Activated CD8-positive, alpha-beta T cell treated with anti-CD3 and anti-CD28 coated beads for 36 hours (primary cell): ENCODE measurements at regions not wholly inside any gene's neighbourhood (a gene's known extent, or its start where the extent isn't known, plus 50 kb on each side); places are given as distances from the start of the nearest gene placed in this dataset.

Experiments used
- ATAC-seq: fragments of 200-7000 bp; cut with Tn5 transposase; one replicate; pipeline ENCODE4 v1.10.0; 2021; ENCODE audit warnings: mild to moderate bottlenecking, moderate library complexity
- CTCF ChIA-PET: fragments of 350-600 bp; sonication (Branson Sonifier 250); formaldehyde crosslinking; loops from one replicate; lab custom pipeline; 2021; ENCODE audit warnings: antibody characterized with exemption; lab: Charles Lee
- POLR2A ChIA-PET: fragments of 350-600 bp; sonication (Branson Sonifier 250); formaldehyde crosslinking; loops from one replicate; lab custom pipeline; 2021; ENCODE audit warnings: antibody characterized with exemption; lab: Charles Lee
- DNase-seq: peaks from one replicate; pipeline ENCODE4 v3.0.0-alpha.2; 2020
- H3K27ac Mint-ChIP-seq: one replicate; pipeline ENCODE4 v1.8.0; 2021; ENCODE audit warnings: mild to moderate bottlenecking, mixed read lengths
- H3K27me3 Mint-ChIP-seq: one replicate; pipeline ENCODE4 v1.8.0; 2021; ENCODE audit warnings: mixed read lengths
- H3K36me3 Mint-ChIP-seq: one replicate; pipeline ENCODE4 v1.8.0; 2021; ENCODE audit warnings: low read depth, mixed read lengths
- H3K4me1 Mint-ChIP-seq: one replicate; pipeline ENCODE4 v1.8.0; 2021; ENCODE audit warnings: low read depth, mixed read lengths
- H3K4me3 Mint-ChIP-seq: one replicate; pipeline ENCODE4 v1.8.0; 2021; ENCODE audit warnings: mild to moderate bottlenecking, moderate library complexity, mixed read lengths
- H3K9me3 Mint-ChIP-seq: one replicate; pipeline ENCODE4 v1.8.0; 2021; ENCODE audit warnings: mixed read lengths
- intact Hi-C: fragments of 100-400 bp; cut with micrococcal nuclease; formaldehyde crosslinking; loops from one replicate; pipeline ENCODE4 v1.10.0; 2022
- TF ChIP-seq, protein P1 (sequence below): fragments of 200-600 bp; IDR thresholded peaks from one replicate; pipeline ENCODE4 v1.8.0; 2022; ENCODE audit warnings: antibody characterized with exemption, mild to moderate bottlenecking

DNA sequence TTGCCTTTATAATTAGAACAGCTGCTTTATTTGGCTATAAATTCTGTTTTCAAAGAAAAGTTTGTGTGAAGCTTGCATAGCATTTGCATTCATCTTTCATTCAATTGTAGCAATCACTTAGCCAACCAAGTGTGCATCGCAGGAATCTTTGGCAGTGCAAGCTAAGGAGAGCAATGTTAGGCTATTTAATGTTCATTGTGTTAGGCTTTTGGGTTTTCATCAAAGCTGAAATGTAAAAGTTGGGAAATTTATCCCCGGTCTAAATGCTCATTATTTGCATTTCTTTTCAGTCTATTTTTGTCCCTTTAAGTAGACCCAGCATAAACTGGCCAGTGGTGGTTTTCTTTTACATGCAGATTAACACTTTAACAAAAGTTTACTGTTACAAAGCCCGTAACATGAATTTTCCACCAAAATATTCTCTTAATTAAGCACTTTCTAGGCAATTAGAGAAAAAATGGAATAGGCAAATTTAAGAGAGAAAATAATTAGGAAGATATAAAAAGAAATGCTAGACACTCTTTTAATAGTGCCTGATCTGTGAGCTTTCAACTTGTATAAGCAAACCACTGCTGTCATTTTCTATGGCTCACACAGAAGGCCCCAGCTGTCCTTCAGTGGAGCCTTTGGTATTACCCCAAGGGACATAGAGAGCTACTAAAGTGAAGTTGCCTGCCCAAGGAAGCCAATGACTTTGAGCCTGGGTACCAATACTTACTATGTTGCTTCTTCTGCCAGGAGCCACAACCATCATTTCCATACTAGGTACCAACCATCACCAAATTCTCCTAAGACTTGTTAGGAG lies 898.9 kb upstream of the SEL1L start:
- H3K36me3 Mint-ChIP-seq: no peaks in the 10 kb centered on the region
- peaks cover 8% of the 10 kb centered on the region for H3K9me3 Mint-ChIP-seq
- TF ChIP-seq, protein P1, sequence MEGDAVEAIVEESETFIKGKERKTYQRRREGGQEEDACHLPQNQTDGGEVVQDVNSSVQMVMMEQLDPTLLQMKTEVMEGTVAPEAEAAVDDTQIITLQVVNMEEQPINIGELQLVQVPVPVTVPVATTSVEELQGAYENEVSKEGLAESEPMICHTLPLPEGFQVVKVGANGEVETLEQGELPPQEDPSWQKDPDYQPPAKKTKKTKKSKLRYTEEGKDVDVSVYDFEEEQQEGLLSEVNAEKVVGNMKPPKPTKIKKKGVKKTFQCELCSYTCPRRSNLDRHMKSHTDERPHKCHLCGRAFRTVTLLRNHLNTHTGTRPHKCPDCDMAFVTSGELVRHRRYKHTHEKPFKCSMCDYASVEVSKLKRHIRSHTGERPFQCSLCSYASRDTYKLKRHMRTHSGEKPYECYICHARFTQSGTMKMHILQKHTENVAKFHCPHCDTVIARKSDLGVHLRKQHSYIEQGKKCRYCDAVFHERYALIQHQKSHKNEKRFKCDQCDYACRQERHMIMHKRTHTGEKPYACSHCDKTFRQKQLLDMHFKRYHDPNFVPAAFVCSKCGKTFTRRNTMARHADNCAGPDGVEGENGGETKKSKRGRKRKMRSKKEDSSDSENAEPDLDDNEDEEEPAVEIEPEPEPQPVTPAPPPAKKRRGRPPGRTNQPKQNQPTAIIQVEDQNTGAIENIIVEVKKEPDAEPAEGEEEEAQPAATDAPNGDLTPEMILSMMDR: no peak
- H3K4me3 Mint-ChIP-seq: no peak overlapping the region
- ATAC-seq (no peak), DNase-seq (no peak)
- POLR2A ChIA-PET: no interaction called here
- H3K4me1 Mint-ChIP-seq: no peaks in the 10 kb centered on the region
- H3K27me3 Mint-ChIP-seq: no peaks in the 10 kb centered on the region
- CTCF ChIA-PET: no interaction called here
- intact Hi-C loops: no loop called here
- H3K27ac Mint-ChIP-seq: no peak overlapping the region

GRCh38 chr14:82438436-82438835 lies 904.8 kb upstream of the SEL1L start:
- H3K4me1 Mint-ChIP-seq: no peaks in the 10 kb centered on the region
- ATAC-seq (no peak), DNase-seq (no peak)
- H3K4me3 Mint-ChIP-seq: no peak overlapping the region
- H3K27me3 Mint-ChIP-seq: no peaks in the 10 kb centered on the region
- TF ChIP-seq, protein P1: no peak
- no peak overlapping the region for H3K27ac Mint-ChIP-seq
- H3K9me3 Mint-ChIP-seq: peaks cover 5% of the 10 kb centered on the region
- intact Hi-C loops: no loop called here
- POLR2A ChIA-PET: no interaction called here
- H3K36me3 Mint-ChIP-seq: no peaks in the 10 kb centered on the region
- CTCF ChIA-PET: no interaction called here

- ATAC-seq (no peak), DNase-seq (no peak)
- Mint-ChIP-seq H3K4me3 (no peak overlapping the region), H3K27ac (no peak overlapping the region), H3K9me3 (peaks cover 5% of the 10 kb centered on the region), H3K27me3 (no peaks in the 10 kb centered on the region), H3K36me3 (no peaks in the 10 kb centered on the region), H3K4me1 (no peaks in the 10 kb centered on the region)
- ChIA-PET CTCF (no interaction called here), POLR2A (no interaction called here)
- intact Hi-C loops: no loop called here
- TF ChIP-seq, protein P1: no peak
These were observed 907.6 kb upstream of the SEL1L start for GRCh38 chr14:82441270-82441669.

GRCh38 chr14:82445810-82446570 lies 912.3 kb upstream of the SEL1L start:
- H3K9me3 Mint-ChIP-seq: peaks cover 3% of the 10 kb centered on the region
- DNase-seq (no peak), ATAC-seq (no peak)
- H3K27ac Mint-ChIP-seq: no peak overlapping the region
- no peaks in the 10 kb centered on the region for H3K4me1 Mint-ChIP-seq
- ChIA-PET CTCF (no interaction called here), POLR2A (no interaction called here)
- no peak overlapping the region for H3K4me3 Mint-ChIP-seq
- no peaks in the 10 kb centered on the region for H3K36me3 Mint-ChIP-seq
- intact Hi-C loops: no loop called here
- no peaks in the 10 kb centered on the region for H3K27me3 Mint-ChIP-seq
- TF ChIP-seq, protein P1: no peak

DNA sequence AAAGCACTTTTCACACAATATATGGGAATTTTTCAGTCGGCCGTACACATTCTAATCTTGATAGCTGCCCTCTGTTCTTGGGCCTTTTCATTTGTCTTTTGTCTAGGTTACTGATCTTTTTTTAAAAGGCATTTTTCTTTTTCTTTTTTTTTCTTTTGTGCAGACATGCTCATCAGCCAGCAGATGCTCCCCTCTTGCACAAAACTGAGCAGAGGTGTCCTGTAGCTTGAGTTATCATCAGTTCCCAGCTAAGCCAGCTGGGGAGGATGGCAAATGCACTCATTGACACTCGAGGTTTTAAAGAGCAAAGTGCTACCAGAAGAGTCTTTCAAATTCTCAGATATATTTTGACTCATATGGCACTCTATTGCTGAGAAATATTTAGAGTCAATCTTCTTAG lies 913.9 kb upstream of the SEL1L start:
- intact Hi-C loops: no loop called here
- no peak overlapping the region for H3K4me3 Mint-ChIP-seq

More for the DNA sequence above, 913.9 kb upstream of the SEL1L start:
- POLR2A ChIA-PET: no interaction called here
- DNase-seq (no peak), ATAC-seq (no peak)
- TF ChIP-seq, protein P1: no peak
- Mint-ChIP-seq H3K27ac (no peak overlapping the region), H3K36me3 (no peaks in the 10 kb centered on the region), H3K4me1 (no peaks in the 10 kb centered on the region), H3K9me3 (peaks cover 3% of the 10 kb centered on the region), H3K27me3 (no peaks in the 10 kb centered on the region)
- CTCF ChIA-PET: no interaction called here
